IMR-90 (cell line): ENCODE measurements at regions not wholly inside any gene's neighbourhood (a gene's known extent, or its start where the extent isn't known, plus 50 kb on each side); places are given as distances from the start of the nearest gene placed in this dataset.

Experiments
- ATAC-seq: fragments of 200-7000 bp; cut with Tn5 transposase; 2 replicates; pipeline ENCODE4 v1.9.1; 2020; ENCODE audit warnings: low read depth, mild to moderate bottlenecking, moderate library complexity
- BruUV-seq: library from RNA; stranded (reverse); fragments of 400-500 nt; replicated peaks from 2 replicates; lab custom pipeline; 2021; lab: Mats Ljungman, UMichigan
- CTCF ChIA-PET: fragments of 300-600 bp; formaldehyde crosslinking; extraction: SDS; loops from one replicate; lab custom pipeline; 2021; ENCODE audit warnings: antibody characterized with exemption; lab: Yijun Ruan, JAX
- POLR2A ChIA-PET: fragments of 300-600 bp; sonication (Branson Sonifier 250); formaldehyde crosslinking; loops from one replicate; lab custom pipeline; 2022; ENCODE audit warnings: antibody characterized with exemption; ENCODE audit not compliant: unreplicated experiment; lab: Charles Lee
- DNase-seq: peaks from one replicate; pipeline ENCODE4 v3.0.0; 2013
- H2AFZ ChIP-seq: replicated peaks from 2 replicates; pipeline ENCODE3; 2013; ENCODE audit warnings: low read length, mild to moderate bottlenecking; ENCODE audit not compliant: poor library complexity
- H2AK5ac ChIP-seq: 2 replicates; pipeline ENCODE4 v1.6.1; 2013; ENCODE audit warnings: low read depth, low read length, inconsistent platforms
- H2AK9ac ChIP-seq: replicated peaks from 2 replicates; pipeline ENCODE3; 2013; ENCODE audit warnings: mild to moderate bottlenecking, low read depth, low read length, moderate library complexity; ENCODE audit not compliant: poor library complexity
- H2BK120ac ChIP-seq: 2 replicates; pipeline ENCODE4 v1.6.1; 2013; ENCODE audit warnings: low read depth, low read length, inconsistent platforms
- H2BK15ac ChIP-seq: 3 replicates; pipeline ENCODE4 v1.6.1; 2013; ENCODE audit warnings: low read depth, low read length, inconsistent platforms
- H2BK20ac ChIP-seq: 2 replicates; pipeline ENCODE4 v1.6.1; 2013; ENCODE audit warnings: low read depth, mild to moderate bottlenecking, inconsistent platforms, low read length, moderate library complexity
- H2BK5ac ChIP-seq: 2 replicates; pipeline ENCODE4 v1.6.1; 2013; ENCODE audit warnings: mild to moderate bottlenecking, low read depth, low read length, inconsistent platforms; ENCODE audit not compliant: poor library complexity, severe bottlenecking
- H3K14ac ChIP-seq: replicated peaks from 2 replicates; pipeline ENCODE4 v1.6.1; 2013; ENCODE audit warnings: low read depth, low read length, inconsistent platforms
- H3K18ac ChIP-seq: 2 replicates; pipeline ENCODE4 v1.6.1; 2013; ENCODE audit warnings: low read depth, low read length, control low read depth
- H3K23ac ChIP-seq: 2 replicates; pipeline ENCODE4 v1.6.1; 2013; ENCODE audit warnings: low read depth, low read length, inconsistent platforms
- H3K27ac ChIP-seq: 2 replicates; pipeline ENCODE4 v1.5.1; 2013; ENCODE audit warnings: mild to moderate bottlenecking, control low read depth, low read length; ENCODE audit not compliant: insufficient read depth
- H3K27me3 ChIP-seq: 2 replicates; pipeline ENCODE4 v1.6.1; 2013; ENCODE audit warnings: low read length; ENCODE audit not compliant: control insufficient read depth, insufficient read depth
- H3K36me3 ChIP-seq: 2 replicates; pipeline ENCODE4 v1.6.1; 2013; ENCODE audit warnings: low read length, mixed read lengths; ENCODE audit not compliant: control insufficient read depth, insufficient read depth
- H3K4ac ChIP-seq: 2 replicates; pipeline ENCODE4 v1.6.1; 2013; ENCODE audit warnings: low read depth, low read length, inconsistent platforms
- H3K4me1 ChIP-seq: 2 replicates; pipeline ENCODE4 v1.6.1; 2013; ENCODE audit warnings: low read length, mixed read lengths; ENCODE audit not compliant: control insufficient read depth, insufficient read depth
- H3K4me2 ChIP-seq: 2 replicates; pipeline ENCODE4 v1.6.1; 2013; ENCODE audit warnings: low read depth, mild to moderate bottlenecking, control low read depth, low read length, moderate library complexity
- H3K4me3 ChIP-seq: 2 replicates; pipeline ENCODE4 v1.5.1; 2013; ENCODE audit warnings: low read depth, mild to moderate bottlenecking, control low read depth, low read length, moderate library complexity; ENCODE audit not compliant: insufficient read depth
- H3K56ac ChIP-seq: 2 replicates; pipeline ENCODE4 v1.6.1; 2013; ENCODE audit warnings: low read length, inconsistent platforms; ENCODE audit not compliant: insufficient read depth; ENCODE audit errors: extremely low read depth
- H3K79me1 ChIP-seq, 2 experiments: 2 replicates each; pipeline ENCODE4 v1.6.1; 2013; ENCODE audit warnings: low read length in 2 of 2, inconsistent platforms in 1 of 2, low read depth in 1 of 2
- H3K9ac ChIP-seq: 2 replicates; pipeline ENCODE4 v1.6.1; 2013; ENCODE audit warnings: low read depth, low read length, control low read depth
- H3K9me1 ChIP-seq: 2 replicates; pipeline ENCODE4 v1.6.1; 2013; ENCODE audit warnings: low read length, inconsistent platforms; ENCODE audit not compliant: insufficient read depth
- H3K9me3 ChIP-seq: 2 replicates; pipeline ENCODE4 v1.6.1; 2013; ENCODE audit warnings: low read length; ENCODE audit not compliant: control insufficient read depth, insufficient read depth
- H4K20me1 ChIP-seq: 2 replicates; pipeline ENCODE4 v1.6.1; 2013; ENCODE audit warnings: low read length, inconsistent platforms; ENCODE audit not compliant: insufficient read depth
- H4K5ac ChIP-seq: 2 replicates; pipeline ENCODE4 v1.6.1; 2013; ENCODE audit warnings: mild to moderate bottlenecking, low read depth, low read length, control low read depth
- H4K8ac ChIP-seq, 2 experiments: 2 replicates each; pipeline ENCODE4 v1.6.1; 2013; ENCODE audit warnings: low read depth in 2 of 2, low read length in 2 of 2, control low read depth in 1 of 2, inconsistent platforms in 1 of 2
- H4K91ac ChIP-seq: 2 replicates; pipeline ENCODE4 v1.6.1; 2013; ENCODE audit warnings: low read depth, low read length, inconsistent platforms; ENCODE audit not compliant: insufficient read depth
- BHLHE40 ChIP-seq: fragments of 150-350 bp; IDR thresholded peaks from 2 replicates; pipeline ENCODE4 v1.6.1; 2016; ENCODE audit warnings: mild to moderate bottlenecking, low read depth, low read length
- CEBPB ChIP-seq: IDR thresholded peaks from 2 replicates; pipeline ENCODE4 v1.6.1; 2012; ENCODE audit warnings: low read depth, low read length, improper control_type of control experiment
- CHD1 ChIP-seq: IDR thresholded peaks from 2 replicates; pipeline ENCODE4 v1.6.1; 2012; ENCODE audit warnings: low read depth, low read length, improper control_type of control experiment
- CTCF ChIP-seq: conservative IDR thresholded peaks from 2 replicates; pipeline ENCODE4 v1.5.1; 2012; ENCODE audit warnings: mild to moderate bottlenecking, low read depth, low read length, improper control_type of control experiment
- ELK1 ChIP-seq: fragments of 150-350 bp; IDR thresholded peaks from 2 replicates; pipeline ENCODE4 v1.6.1; 2016; ENCODE audit warnings: low read depth, mild to moderate bottlenecking, low read length, moderate library complexity, borderline replicate concordance
- FOS ChIP-seq: fragments of 150-350 bp; IDR thresholded peaks from 2 replicates; pipeline ENCODE4 v1.6.1; 2016; ENCODE audit warnings: low read depth, low read length
- MAFK ChIP-seq: IDR thresholded peaks from 2 replicates; pipeline ENCODE4 v1.6.1; 2012; ENCODE audit warnings: low read depth, low read length, improper control_type of control experiment
- MAZ ChIP-seq: IDR thresholded peaks from 2 replicates; pipeline ENCODE4 v1.6.1; 2012; ENCODE audit warnings: low read depth, mild to moderate bottlenecking, low read length, improper control_type of control experiment, moderate library complexity, borderline replicate concordance
- MXI1 ChIP-seq: IDR thresholded peaks from 2 replicates; pipeline ENCODE4 v1.6.1; 2012; ENCODE audit warnings: low read depth, mild to moderate bottlenecking, low read length, moderate library complexity, borderline replicate concordance
- NFE2L2 ChIP-seq: fragments of 150-350 bp; IDR thresholded peaks from 2 replicates; pipeline ENCODE4 v1.6.1; 2016; ENCODE audit warnings: low read depth, mild to moderate bottlenecking, low read length
- POLR2A ChIP-seq: IDR thresholded peaks from 2 replicates; pipeline ENCODE4 v1.6.1; 2012; ENCODE audit warnings: mild to moderate bottlenecking, low read depth, low read length
- RAD21 ChIP-seq: IDR thresholded peaks from 2 replicates; pipeline ENCODE4 v1.6.1; 2012; ENCODE audit warnings: low read length, improper control_type of control experiment
- RCOR1 ChIP-seq: IDR thresholded peaks from 2 replicates; pipeline ENCODE4 v1.6.1; 2012; ENCODE audit warnings: mild to moderate bottlenecking, low read length, improper control_type of control experiment; ENCODE audit not compliant: insufficient replicate concordance
- RFX5 ChIP-seq: IDR thresholded peaks from 2 replicates; pipeline ENCODE4 v1.8.0; 2012; ENCODE audit warnings: low read depth, mild to moderate bottlenecking, low read length, moderate library complexity
- SMC3 ChIP-seq: fragments of 150-350 bp; IDR thresholded peaks from 2 replicates; pipeline ENCODE4 v1.6.1; 2016; ENCODE audit warnings: low read depth, mild to moderate bottlenecking, antibody characterized with exemption, low read length, moderate library complexity
- dilution Hi-C: fragments of 300-500 bp; cut with HindIII; formaldehyde crosslinking; loops from one replicate; pipeline ENCODE4 v1.14.3; 2018; ENCODE audit warnings: low sequenced_read_pairs; ENCODE audit not compliant: unreplicated experiment
- in situ Hi-C: fragments of 300-500 bp; cut with MboI; formaldehyde crosslinking; loops from 3 replicates; pipeline ENCODE4 v1.14.3; 2019; ENCODE audit warnings: low sequenced_read_pairs, inconsistent platforms, mixed read lengths
- intact Hi-C: fragments of 100-400 bp; cut with micrococcal nuclease; formaldehyde crosslinking; loops from 2 replicates; pipeline ENCODE4 v1.10.0; 2022
- TF ChIP-seq, protein P1 (sequence below): fragments of 150-350 bp; IDR thresholded peaks from 2 replicates; pipeline ENCODE4 v1.6.1; 2017; ENCODE audit warnings: mild to moderate bottlenecking, antibody characterized with exemption, low read length, low read depth

DNA sequence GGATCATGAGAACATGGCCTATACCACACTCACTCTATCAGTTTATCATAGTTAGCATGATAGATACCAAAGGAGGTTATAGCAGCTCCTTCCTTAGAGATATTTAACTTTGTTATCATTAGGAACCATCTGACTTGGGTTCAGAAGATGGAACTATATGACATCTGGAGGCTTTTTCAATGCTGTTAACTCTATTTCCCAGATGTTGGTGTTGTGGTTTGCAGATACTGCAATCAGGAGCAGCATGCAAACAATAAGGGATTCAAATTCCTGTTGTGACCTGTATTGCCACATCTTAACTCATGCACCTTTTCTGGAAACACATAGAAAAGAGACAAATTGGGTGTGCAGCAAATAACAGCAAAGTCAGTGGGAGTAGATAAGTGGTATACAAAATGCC, 201.7 kb downstream of the NNT start:
- H2AK5ac ChIP-seq = no peak overlapping the region
- no TSS peak for BruUV-seq
- no peak overlapping the region for H2BK5ac ChIP-seq
- ChIA-PET CTCF (no interaction called here), POLR2A (no interaction called here)
- H3K9me1 ChIP-seq = no peaks in the 10 kb centered on the region
- in situ Hi-C loops (no loop called here), intact Hi-C loops (no loop called here), dilution Hi-C loops (no loop called here)
- peaks cover 2% of the 10 kb centered on the region; the same call in 1 of the 2 replicates for H3K4me1 ChIP-seq
- TF ChIP-seq, protein P1, sequence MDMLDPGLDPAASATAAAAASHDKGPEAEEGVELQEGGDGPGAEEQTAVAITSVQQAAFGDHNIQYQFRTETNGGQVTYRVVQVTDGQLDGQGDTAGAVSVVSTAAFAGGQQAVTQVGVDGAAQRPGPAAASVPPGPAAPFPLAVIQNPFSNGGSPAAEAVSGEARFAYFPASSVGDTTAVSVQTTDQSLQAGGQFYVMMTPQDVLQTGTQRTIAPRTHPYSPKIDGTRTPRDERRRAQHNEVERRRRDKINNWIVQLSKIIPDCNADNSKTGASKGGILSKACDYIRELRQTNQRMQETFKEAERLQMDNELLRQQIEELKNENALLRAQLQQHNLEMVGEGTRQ = no peak
- TF ChIP-seq MAZ = no peak
- no peak for TF ChIP-seq MXI1
- TF ChIP-seq CTCF = no peak
- no peak for TF ChIP-seq BHLHE40
- no peak for TF ChIP-seq MAFK
- TF ChIP-seq NFE2L2 = no peak
- no peak for TF ChIP-seq SMC3
- TF ChIP-seq CHD1 = no peak
- TF ChIP-seq RFX5 = no peak
- no peak for TF ChIP-seq RAD21
- TF ChIP-seq ELK1 = no peak
- TF ChIP-seq RCOR1 = no peak
- TF ChIP-seq POLR2A = no peak
- TF ChIP-seq CEBPB = no peak
- TF ChIP-seq FOS = no peak
- no peak for ATAC-seq
- H3K4ac ChIP-seq = no peak overlapping the region
- no peaks in the 10 kb centered on the region for H3K36me3 ChIP-seq
- H3K4me3 ChIP-seq = no peak overlapping the region
- no peak overlapping the region for H3K4me2 ChIP-seq
- H3K27me3 ChIP-seq = no peaks in the 10 kb centered on the region
- H2BK20ac ChIP-seq = no peak overlapping the region
- no peak overlapping the region for H3K23ac ChIP-seq
- H2AFZ ChIP-seq = no peak overlapping the region
- no peak overlapping the region for H4K5ac ChIP-seq
- no peak overlapping the region for H4K8ac ChIP-seq
- no peak overlapping the region for H3K14ac ChIP-seq
- H3K9me3 ChIP-seq = no peaks in the 10 kb centered on the region
- no peak for DNase-seq
- H3K18ac ChIP-seq = no peak overlapping the region
- H4K20me1 ChIP-seq = no peaks in the 10 kb centered on the region
- H3K79me1 ChIP-seq = no peaks in the 10 kb centered on the region
- H3K9ac ChIP-seq = no peak overlapping the region
- H3K56ac ChIP-seq = no peak overlapping the region
- no peak overlapping the region for H2AK9ac ChIP-seq
- no peak overlapping the region for H3K27ac ChIP-seq
- H2BK120ac ChIP-seq = no peak overlapping the region
- no peak overlapping the region for H2BK15ac ChIP-seq
- no peak overlapping the region for H4K91ac ChIP-seq
